Thyroid gland (tissue), 4 donors: ENCODE measurements at regions not wholly inside any gene's neighbourhood (a gene's known extent, or its start where the extent isn't known, plus 50 kb on each side); places are given as distances from the start of the nearest gene placed in this dataset.
"Not testable (repeated sequence)": the region's sequence is repeated elsewhere in the genome, so short reads cannot be mapped to it uniquely, and the experiment has no call there.

ENCODE experiments used
- POLR2A ChIP-seq, 2 donors: fragments of 450-650 bp; IDR thresholded peaks; one replicate each; pipeline ENCODE4 v1.6.1; 2017; ENCODE audit warnings: antibody characterized with exemption in 2 of 2, mild to moderate bottlenecking in 2 of 2, moderate library complexity in 1 of 2
- TF ChIP-seq, protein P1 (sequence below), 6 experiments: fragments of 200-600 bp in 3 of 6; fragments of 450-650 bp in 3 of 6; sonication (generic) in 3 of 6; IDR thresholded peaks; one replicate each; pipeline ENCODE4 v1.5.1; 2016 to 2019; ENCODE audit warnings: antibody characterized with exemption in 6 of 6, mild to moderate bottlenecking in 2 of 6, inconsistent platforms in 1 of 6, moderate library complexity in 1 of 6

DNA sequence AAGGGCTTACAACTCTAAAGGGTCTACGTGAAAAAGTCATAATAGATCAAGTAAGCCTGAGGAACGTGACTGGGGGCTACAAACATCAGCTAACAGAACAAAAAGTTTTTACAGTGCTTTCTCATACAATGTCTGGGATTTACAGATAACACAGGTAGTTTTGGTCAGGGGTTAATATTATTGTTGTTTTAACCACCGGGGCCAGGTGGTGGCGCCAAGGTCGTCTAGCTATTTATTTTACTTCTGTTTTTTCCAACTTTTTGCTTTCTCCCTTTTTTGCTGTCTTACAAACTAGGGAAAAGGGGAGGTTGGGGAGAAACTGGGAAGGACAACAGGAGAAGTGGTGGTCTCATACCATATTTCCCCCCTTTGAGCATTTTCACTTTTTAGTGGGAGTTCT lies 158.6 kb downstream of the UNC93B1 start:
- TF ChIP-seq, protein P1, sequence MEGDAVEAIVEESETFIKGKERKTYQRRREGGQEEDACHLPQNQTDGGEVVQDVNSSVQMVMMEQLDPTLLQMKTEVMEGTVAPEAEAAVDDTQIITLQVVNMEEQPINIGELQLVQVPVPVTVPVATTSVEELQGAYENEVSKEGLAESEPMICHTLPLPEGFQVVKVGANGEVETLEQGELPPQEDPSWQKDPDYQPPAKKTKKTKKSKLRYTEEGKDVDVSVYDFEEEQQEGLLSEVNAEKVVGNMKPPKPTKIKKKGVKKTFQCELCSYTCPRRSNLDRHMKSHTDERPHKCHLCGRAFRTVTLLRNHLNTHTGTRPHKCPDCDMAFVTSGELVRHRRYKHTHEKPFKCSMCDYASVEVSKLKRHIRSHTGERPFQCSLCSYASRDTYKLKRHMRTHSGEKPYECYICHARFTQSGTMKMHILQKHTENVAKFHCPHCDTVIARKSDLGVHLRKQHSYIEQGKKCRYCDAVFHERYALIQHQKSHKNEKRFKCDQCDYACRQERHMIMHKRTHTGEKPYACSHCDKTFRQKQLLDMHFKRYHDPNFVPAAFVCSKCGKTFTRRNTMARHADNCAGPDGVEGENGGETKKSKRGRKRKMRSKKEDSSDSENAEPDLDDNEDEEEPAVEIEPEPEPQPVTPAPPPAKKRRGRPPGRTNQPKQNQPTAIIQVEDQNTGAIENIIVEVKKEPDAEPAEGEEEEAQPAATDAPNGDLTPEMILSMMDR (IDR thresholded peaks at IDR 0.05) = not testable (repeated sequence)
- TF ChIP-seq POLR2A (IDR thresholded peaks at IDR 0.05) = not testable (repeated sequence)
